MM.1S (cell line): ENCODE measurements at regions not wholly inside any gene's neighbourhood (a gene's known extent, or its start where the extent isn't known, plus 50 kb on each side); places are given as distances from the start of the nearest gene placed in this dataset.

Experiments
- EZH2 ChIP-seq: fragments of 300-600 bp; sonication (generic); optimal IDR thresholded peaks from 2 replicates; pipeline ENCODE3; 2017; ENCODE audit warnings: low read depth, mild to moderate bottlenecking, antibody characterized with exemption, low read length, mixed read lengths
- EZH2phosphoT487 ChIP-seq: fragments of 300-600 bp; sonication (generic); IDR thresholded peaks from 2 replicates; pipeline ENCODE4 v1.6.1; 2018; ENCODE audit warnings: antibody characterized with exemption, low read length
- TF ChIP-seq, protein P1 (sequence below): fragments of 300-600 bp; sonication (generic); IDR thresholded peaks from 2 replicates; pipeline ENCODE4 v1.5.1; 2016; ENCODE audit warnings: antibody characterized with exemption, low read length, mixed read lengths

DNA sequence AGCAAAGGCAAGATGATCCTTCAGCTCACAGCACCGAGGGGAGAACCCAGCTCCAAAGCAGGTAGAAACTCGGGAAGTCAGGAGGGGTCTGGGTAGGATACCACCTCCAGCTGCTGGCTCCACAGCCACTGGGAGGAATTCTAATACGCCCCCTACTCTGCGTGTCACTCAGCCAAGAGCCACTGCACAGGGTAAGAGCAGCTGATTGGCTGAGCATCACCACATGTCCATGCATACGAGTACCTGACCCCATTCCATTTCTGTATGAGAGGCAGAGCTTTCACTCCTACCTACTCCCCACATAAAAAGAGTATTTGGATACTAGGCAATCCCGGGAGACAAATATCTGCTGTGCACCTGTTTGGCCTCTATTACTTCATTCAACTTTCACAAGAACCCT is 121.4 kb downstream of the RRAGC start:
- TF ChIP-seq, protein P1, sequence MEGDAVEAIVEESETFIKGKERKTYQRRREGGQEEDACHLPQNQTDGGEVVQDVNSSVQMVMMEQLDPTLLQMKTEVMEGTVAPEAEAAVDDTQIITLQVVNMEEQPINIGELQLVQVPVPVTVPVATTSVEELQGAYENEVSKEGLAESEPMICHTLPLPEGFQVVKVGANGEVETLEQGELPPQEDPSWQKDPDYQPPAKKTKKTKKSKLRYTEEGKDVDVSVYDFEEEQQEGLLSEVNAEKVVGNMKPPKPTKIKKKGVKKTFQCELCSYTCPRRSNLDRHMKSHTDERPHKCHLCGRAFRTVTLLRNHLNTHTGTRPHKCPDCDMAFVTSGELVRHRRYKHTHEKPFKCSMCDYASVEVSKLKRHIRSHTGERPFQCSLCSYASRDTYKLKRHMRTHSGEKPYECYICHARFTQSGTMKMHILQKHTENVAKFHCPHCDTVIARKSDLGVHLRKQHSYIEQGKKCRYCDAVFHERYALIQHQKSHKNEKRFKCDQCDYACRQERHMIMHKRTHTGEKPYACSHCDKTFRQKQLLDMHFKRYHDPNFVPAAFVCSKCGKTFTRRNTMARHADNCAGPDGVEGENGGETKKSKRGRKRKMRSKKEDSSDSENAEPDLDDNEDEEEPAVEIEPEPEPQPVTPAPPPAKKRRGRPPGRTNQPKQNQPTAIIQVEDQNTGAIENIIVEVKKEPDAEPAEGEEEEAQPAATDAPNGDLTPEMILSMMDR, result no peak
- TF ChIP-seq EZH2 (no peak), EZH2phosphoT487 (no peak)
